SJSA1 (cell line): ENCODE measurements at regions not wholly inside any gene's neighbourhood (a gene's known extent, or its start where the extent isn't known, plus 50 kb on each side); places are given as distances from the start of the nearest gene placed in this dataset.
"Not testable (repeated sequence)": the region's sequence is repeated elsewhere in the genome, so short reads cannot be mapped to it uniquely, and the experiment has no call there.

ENCODE experiments used
- DNase-seq, 2 experiments: peaks; one replicate each; pipeline ENCODE4 v3.0.0-alpha.2; 2015 to 2020; ENCODE audit warnings: low spot score in 2 of 2, low read depth in 1 of 2
- H3K27ac ChIP-seq: fragments of 250-450 bp; sonication (Bioruptor Pico); 2 replicates; pipeline ENCODE4 v1.5.1; 2020; ENCODE audit warnings: mild to moderate bottlenecking, moderate library complexity
- H3K27me3 ChIP-seq: fragments of 250-450 bp; sonication (Bioruptor Pico); replicated peaks from 2 replicates; pipeline ENCODE4 v1.5.1; 2020; ENCODE audit warnings: mild to moderate bottlenecking, moderate library complexity
- H3K36me3 ChIP-seq: fragments of 250-450 bp; sonication (Bioruptor Pico); 2 replicates; pipeline ENCODE4 v1.5.1; 2020; ENCODE audit warnings: mild to moderate bottlenecking
- H3K4me1 ChIP-seq: fragments of 250-450 bp; sonication (Bioruptor Pico); replicated peaks from 2 replicates; pipeline ENCODE4 v1.6.1; 2021; ENCODE audit warnings: mild to moderate bottlenecking
- H3K4me3 ChIP-seq: fragments of 250-450 bp; sonication (Bioruptor Pico); 2 replicates; pipeline ENCODE4 v1.5.1; 2020; ENCODE audit warnings: mild to moderate bottlenecking
- H3K9me3 ChIP-seq: fragments of 250-450 bp; sonication (Bioruptor Pico); replicated peaks from 2 replicates; pipeline ENCODE4 v1.5.1; 2020; ENCODE audit warnings: mild to moderate bottlenecking

GRCh38 chr5:94010814-94011213, 269.4 kb upstream of the POU5F2 start:
- Histone ChIP-seq H3K36me3 (0 out of 2 replicates have a peak, but pooled peaks cover 3% of the 10 kb centered on the region), H3K4me1 (no peaks in the 10 kb centered on the region), H3K27ac (no peak overlapping the region), H3K9me3 (no peaks in the 10 kb centered on the region; the same call in 1 of the 2 replicates), H3K4me3 (no peak overlapping the region), H3K27me3 (no peaks in the 10 kb centered on the region)
- no peak for DNase-seq

- no peaks in the 10 kb centered on the region for H3K36me3 ChIP-seq
- no peaks in the 10 kb centered on the region; the same call in 1 of the 2 replicates for H3K9me3 ChIP-seq
- no peaks in the 10 kb centered on the region for H3K4me1 ChIP-seq
- no peak for DNase-seq
- H3K4me3 ChIP-seq: no peak overlapping the region
- no peak overlapping the region for H3K27ac ChIP-seq
- no peaks in the 10 kb centered on the region for H3K27me3 ChIP-seq
Measured at GRCh38 chr5:94009161-94009560, 267.8 kb upstream of the POU5F2 start.

GRCh38 chr5:93998951-93999455, 257.6 kb upstream of the POU5F2 start:
- no peak overlapping the region for H3K27ac ChIP-seq
- DNase-seq: no peak
- no peak overlapping the region for H3K4me3 ChIP-seq
- no peaks in the 10 kb centered on the region for H3K27me3 ChIP-seq
- no peaks in the 10 kb centered on the region for H3K4me1 ChIP-seq
- H3K9me3 ChIP-seq: no peaks in the 10 kb centered on the region
- H3K36me3 ChIP-seq: no peaks in the 10 kb centered on the region

- no peaks in the 10 kb centered on the region for H3K4me1 ChIP-seq
- no peak overlapping the region for H3K4me3 ChIP-seq
- no peaks in the 10 kb centered on the region for H3K9me3 ChIP-seq
- DNase-seq: no peak
- no peak overlapping the region for H3K27ac ChIP-seq
- no peaks in the 10 kb centered on the region for H3K27me3 ChIP-seq
- H3K36me3 ChIP-seq: no peaks in the 10 kb centered on the region
Measured at GRCh38 chr5:93997562-93997961, 256.2 kb upstream of the POU5F2 start.

GRCh38 chr5:93995126-93995621, 253.8 kb upstream of the POU5F2 start:
- Histone ChIP-seq H3K4me1 (no peaks in the 10 kb centered on the region), H3K27ac (no peak overlapping the region), H3K4me3 (no peak overlapping the region), H3K36me3 (no peaks in the 10 kb centered on the region), H3K9me3 (no peaks in the 10 kb centered on the region), H3K27me3 (no peaks in the 10 kb centered on the region)
- no peak for DNase-seq

- no peak for DNase-seq
- H3K27ac ChIP-seq: no peak overlapping the region
- H3K27me3 ChIP-seq: no peaks in the 10 kb centered on the region
- no peaks in the 10 kb centered on the region for H3K4me1 ChIP-seq
- no peak overlapping the region for H3K4me3 ChIP-seq
- no peaks in the 10 kb centered on the region for H3K36me3 ChIP-seq
- H3K9me3 ChIP-seq: no peaks in the 10 kb centered on the region
Measured at GRCh38 chr5:93993161-93993560, 251.8 kb upstream of the POU5F2 start.

- no peak overlapping the region for H3K4me3 ChIP-seq
- H3K9me3 ChIP-seq: no peaks in the 10 kb centered on the region
- DNase-seq: no peak
- no peaks in the 10 kb centered on the region for H3K4me1 ChIP-seq
- no peaks in the 10 kb centered on the region for H3K27me3 ChIP-seq
- H3K27ac ChIP-seq: no peak overlapping the region
- H3K36me3 ChIP-seq: no peaks in the 10 kb centered on the region
Measured at GRCh38 chr5:93990504-93991070, 249.2 kb upstream of the POU5F2 start.

- not testable (repeated sequence) for H3K9me3 ChIP-seq, H3K36me3 ChIP-seq, H3K4me1 ChIP-seq, H3K27me3 ChIP-seq, H3K27ac ChIP-seq, H3K4me3 ChIP-seq, DNase-seq
Measured at GRCh38 chr5:93985940-93986570, 244.7 kb upstream of the POU5F2 start.

- Histone ChIP-seq H3K4me1 (no peaks in the 10 kb centered on the region), H3K4me3 (no peak overlapping the region), H3K9me3 (peaks cover 14% of the 10 kb centered on the region), H3K36me3 (no peaks in the 10 kb centered on the region), H3K27ac (no peak overlapping the region), H3K27me3 (no peaks in the 10 kb centered on the region)
- DNase-seq: no peak
Measured at GRCh38 chr5:93978222-93978621, 236.8 kb upstream of the POU5F2 start.

- peak in 1 of 2 experiments; percentile 22 for DNase-seq
Measured at GRCh38 chr5:93967923-93968322, 226.5 kb upstream of the POU5F2 start.

GRCh38 chr5:93964421-93964820, 223.0 kb upstream of the POU5F2 start:
- DNase-seq: no peak
- Histone ChIP-seq H3K36me3 (no peaks in the 10 kb centered on the region), H3K27me3 (no peaks in the 10 kb centered on the region), H3K27ac (no peak overlapping the region), H3K4me3 (no peak overlapping the region), H3K9me3 (no peaks in the 10 kb centered on the region), H3K4me1 (no peaks in the 10 kb centered on the region)

More at GRCh38 chr5:93967923-93968322, 226.5 kb upstream of the POU5F2 start:
- Histone ChIP-seq H3K36me3 (no peaks in the 10 kb centered on the region), H3K4me1 (no peaks in the 10 kb centered on the region), H3K9me3 (no peaks in the 10 kb centered on the region), H3K4me3 (no peak overlapping the region), H3K27ac (no peak overlapping the region), H3K27me3 (no peaks in the 10 kb centered on the region)

- H3K9me3 ChIP-seq: no peaks in the 10 kb centered on the region
- no peaks in the 10 kb centered on the region for H3K36me3 ChIP-seq
- no peak overlapping the region for H3K27ac ChIP-seq
- no peaks in the 10 kb centered on the region for H3K4me1 ChIP-seq
- no peak for DNase-seq
- H3K27me3 ChIP-seq: no peaks in the 10 kb centered on the region
- no peak overlapping the region for H3K4me3 ChIP-seq
Measured at GRCh38 chr5:93960042-93960441, 218.6 kb upstream of the POU5F2 start.

- Histone ChIP-seq H3K27ac (no peak overlapping the region), H3K27me3 (no peaks in the 10 kb centered on the region), H3K4me3 (no peak overlapping the region), H3K36me3 (no peaks in the 10 kb centered on the region), H3K9me3 (no peaks in the 10 kb centered on the region), H3K4me1 (no peaks in the 10 kb centered on the region)
- DNase-seq: no peak
Measured at GRCh38 chr5:93956006-93956405, 214.6 kb upstream of the POU5F2 start.

GRCh38 chr5:93954421-93955069, 213.1 kb upstream of the POU5F2 start:
- no peaks in the 10 kb centered on the region for H3K4me1 ChIP-seq
- no peaks in the 10 kb centered on the region for H3K36me3 ChIP-seq
- no peaks in the 10 kb centered on the region for H3K9me3 ChIP-seq
- H3K4me3 ChIP-seq: no peak overlapping the region
- H3K27me3 ChIP-seq: no peaks in the 10 kb centered on the region
- no peak overlapping the region for H3K27ac ChIP-seq
- no peak for DNase-seq
